Osteocyte (in vitro differentiated cells): ENCODE measurements at regions not wholly inside any gene's neighbourhood (a gene's known extent, or its start where the extent isn't known, plus 50 kb on each side); places are given as distances from the start of the nearest gene placed in this dataset.

Experiments
- DNase-seq: peaks from one replicate; pipeline ENCODE4 v3.0.0; 2021; ENCODE audit warnings: mixed read lengths; ENCODE audit not compliant: unreplicated experiment; ENCODE audit errors: extremely low spot score
- H3K27ac Mint-ChIP-seq: one replicate; pipeline ENCODE4 v1.8.0; 2021; ENCODE audit warnings: mild to moderate bottlenecking, mixed read lengths; ENCODE audit not compliant: unreplicated experiment
- H3K27me3 Mint-ChIP-seq: one replicate; pipeline ENCODE4 v1.8.0; 2021; ENCODE audit warnings: mixed read lengths; ENCODE audit not compliant: unreplicated experiment
- H3K36me3 Mint-ChIP-seq: one replicate; pipeline ENCODE4 v1.8.0; 2021; ENCODE audit warnings: mixed read lengths; ENCODE audit not compliant: unreplicated experiment
- H3K4me1 Mint-ChIP-seq: one replicate; pipeline ENCODE4 v1.8.0; 2021; ENCODE audit warnings: mixed read lengths; ENCODE audit not compliant: unreplicated experiment
- H3K4me3 Mint-ChIP-seq: one replicate; pipeline ENCODE4 v1.8.0; 2021; ENCODE audit warnings: mild to moderate bottlenecking, moderate library complexity, mixed read lengths; ENCODE audit not compliant: unreplicated experiment
- H3K9me3 Mint-ChIP-seq: one replicate; pipeline ENCODE4 v1.8.0; 2021; ENCODE audit warnings: mixed read lengths; ENCODE audit not compliant: unreplicated experiment
- TF ChIP-seq, protein P1 (sequence below): fragments of 200-600 bp; sonication (generic); IDR thresholded peaks from 2 replicates; pipeline ENCODE4 v1.5.0; 2021; ENCODE audit warnings: antibody characterized with exemption, mild to moderate bottlenecking, moderate library complexity

DNA sequence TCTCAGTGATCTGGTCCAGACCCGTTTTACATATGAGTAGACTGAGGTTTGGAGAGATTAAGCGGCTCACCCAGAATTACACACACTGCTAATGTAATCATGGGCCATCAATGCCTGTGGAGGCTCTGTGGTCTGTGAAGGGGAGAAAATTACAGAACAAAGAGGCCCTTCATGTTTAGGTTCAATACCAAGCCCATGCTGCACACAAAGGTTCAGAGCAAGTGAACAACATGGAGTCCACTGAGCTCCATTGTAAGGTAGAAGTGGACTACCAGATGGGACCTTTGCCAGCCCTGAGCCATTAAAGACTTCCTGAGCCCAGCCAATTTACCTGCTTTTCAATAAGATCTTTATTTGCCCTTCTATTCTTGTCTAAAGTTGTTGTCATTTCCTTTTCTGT, 109.8 kb downstream of the LUZP4 start:
- no peaks in the 10 kb centered on the region for H3K27me3 Mint-ChIP-seq
- DNase-seq, result no peak
- peaks cover 25% of the 10 kb centered on the region for H3K4me1 Mint-ChIP-seq
- TF ChIP-seq, protein P1, sequence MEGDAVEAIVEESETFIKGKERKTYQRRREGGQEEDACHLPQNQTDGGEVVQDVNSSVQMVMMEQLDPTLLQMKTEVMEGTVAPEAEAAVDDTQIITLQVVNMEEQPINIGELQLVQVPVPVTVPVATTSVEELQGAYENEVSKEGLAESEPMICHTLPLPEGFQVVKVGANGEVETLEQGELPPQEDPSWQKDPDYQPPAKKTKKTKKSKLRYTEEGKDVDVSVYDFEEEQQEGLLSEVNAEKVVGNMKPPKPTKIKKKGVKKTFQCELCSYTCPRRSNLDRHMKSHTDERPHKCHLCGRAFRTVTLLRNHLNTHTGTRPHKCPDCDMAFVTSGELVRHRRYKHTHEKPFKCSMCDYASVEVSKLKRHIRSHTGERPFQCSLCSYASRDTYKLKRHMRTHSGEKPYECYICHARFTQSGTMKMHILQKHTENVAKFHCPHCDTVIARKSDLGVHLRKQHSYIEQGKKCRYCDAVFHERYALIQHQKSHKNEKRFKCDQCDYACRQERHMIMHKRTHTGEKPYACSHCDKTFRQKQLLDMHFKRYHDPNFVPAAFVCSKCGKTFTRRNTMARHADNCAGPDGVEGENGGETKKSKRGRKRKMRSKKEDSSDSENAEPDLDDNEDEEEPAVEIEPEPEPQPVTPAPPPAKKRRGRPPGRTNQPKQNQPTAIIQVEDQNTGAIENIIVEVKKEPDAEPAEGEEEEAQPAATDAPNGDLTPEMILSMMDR, result no peak
- H3K27ac Mint-ChIP-seq, result no peak overlapping the region
- no peaks in the 10 kb centered on the region for H3K36me3 Mint-ChIP-seq
- no peak overlapping the region for H3K4me3 Mint-ChIP-seq
- H3K9me3 Mint-ChIP-seq, result peaks cover 4% of the 10 kb centered on the region

- TF ChIP-seq, protein P1, result no peak
- Mint-ChIP-seq H3K9me3 (peaks cover 4% of the 10 kb centered on the region), H3K4me3 (no peak overlapping the region), H3K27me3 (no peaks in the 10 kb centered on the region), H3K36me3 (no peaks in the 10 kb centered on the region), H3K27ac (no peak overlapping the region), H3K4me1 (peaks cover 25% of the 10 kb centered on the region)
- DNase-seq, result no peak
Measured at GRCh38 chrX:115400960-115401359, 111.4 kb downstream of the LUZP4 start.

DNA sequence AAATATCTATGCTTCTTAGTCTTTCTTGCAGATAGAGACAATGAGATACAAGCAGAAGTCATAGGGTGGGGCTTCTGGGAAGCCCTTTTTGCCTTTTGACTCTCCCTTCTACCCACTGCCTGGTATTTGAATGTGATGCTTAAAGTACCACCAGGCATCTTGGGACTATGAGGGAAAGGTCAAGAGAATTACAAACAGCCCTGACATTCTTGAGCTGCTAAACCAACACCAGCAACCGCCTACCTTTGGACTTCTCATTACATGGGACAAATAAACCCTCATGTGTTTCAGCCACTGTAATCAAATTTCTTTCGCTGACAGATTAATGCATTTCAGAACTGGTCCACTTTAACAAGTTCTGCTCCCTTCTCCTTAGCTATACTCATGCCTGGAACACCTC, 112.8 kb downstream of the LUZP4 start:
- Mint-ChIP-seq H3K4me3 (no peak overlapping the region), H3K27me3 (no peaks in the 10 kb centered on the region), H3K36me3 (no peaks in the 10 kb centered on the region), H3K4me1 (peaks cover 30% of the 10 kb centered on the region), H3K9me3 (peaks cover 4% of the 10 kb centered on the region), H3K27ac (no peak overlapping the region)
- DNase-seq, result no peak
- TF ChIP-seq, protein P1, result no peak

DNA sequence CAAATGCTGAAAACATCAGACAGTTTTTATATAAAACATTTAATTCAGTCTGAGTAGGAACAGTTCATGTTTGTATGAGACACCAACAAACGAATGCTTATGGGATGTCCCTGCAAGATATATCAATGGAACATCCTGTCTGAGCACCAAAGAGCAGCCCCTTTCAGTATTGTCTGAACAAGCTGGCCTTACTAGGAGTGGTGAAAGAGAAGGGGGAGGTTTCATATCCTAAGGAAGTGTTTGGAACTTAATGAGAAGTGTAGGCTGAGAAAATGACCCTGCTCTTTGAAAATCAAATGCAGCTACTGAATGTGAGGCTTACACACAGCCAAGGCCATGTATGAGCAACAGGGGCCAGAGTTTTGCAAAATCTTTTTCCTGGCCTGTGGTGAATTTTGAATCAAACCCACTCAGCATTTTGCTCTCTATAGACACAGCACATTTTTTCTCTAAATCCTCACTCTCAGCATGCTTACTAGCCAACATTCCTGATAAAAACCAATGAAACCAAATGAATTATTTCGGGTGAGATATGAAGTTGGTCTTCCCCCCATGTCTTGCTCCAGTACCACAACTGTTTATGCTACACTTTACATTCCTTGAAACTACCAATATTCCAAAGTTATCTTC, 119.4 kb downstream of the LUZP4 start:
- H3K36me3 Mint-ChIP-seq, result no peaks in the 10 kb centered on the region
- no peak overlapping the region for H3K27ac Mint-ChIP-seq
- no peaks in the 10 kb centered on the region for H3K9me3 Mint-ChIP-seq
- no peak overlapping the region for H3K4me3 Mint-ChIP-seq
- H3K27me3 Mint-ChIP-seq, result no peaks in the 10 kb centered on the region
- TF ChIP-seq, protein P1, result no peak
- H3K4me1 Mint-ChIP-seq, result peaks cover 43% of the 10 kb centered on the region
- DNase-seq, result no peak

GRCh38 chrX:115409551-115409950, 120.0 kb downstream of the LUZP4 start:
- no peak overlapping the region for H3K4me3 Mint-ChIP-seq

More at GRCh38 chrX:115409551-115409950, 120.0 kb downstream of the LUZP4 start:
- no peaks in the 10 kb centered on the region for H3K9me3 Mint-ChIP-seq
- H3K27ac Mint-ChIP-seq, result no peak overlapping the region
- no peaks in the 10 kb centered on the region for H3K27me3 Mint-ChIP-seq
- DNase-seq, result no peak
- peaks cover 46% of the 10 kb centered on the region for H3K4me1 Mint-ChIP-seq
- TF ChIP-seq, protein P1, result no peak
- no peaks in the 10 kb centered on the region for H3K36me3 Mint-ChIP-seq
